Right renal cortex interstitium (tissue), 3 donors: ENCODE measurements at regions not wholly inside any gene's neighbourhood (a gene's known extent, or its start where the extent isn't known, plus 50 kb on each side); places are given as distances from the start of the nearest gene placed in this dataset.
"Not testable (repeated sequence)": the region's sequence is repeated elsewhere in the genome, so short reads cannot be mapped to it uniquely, and the experiment has no call there.

Source experiments
- DNase-seq, 3 donors: peaks; one replicate each; pipeline ENCODE4 v3.0.0-alpha.2; 2013; ENCODE audit warnings: low read depth in 3 of 3, low spot score in 2 of 3

GRCh38 chr16:16928532-16929109 lies 542.1 kb downstream of the XYLT1 start:
- DNase-seq = no peak

- DNase-seq = no peak
Observed at GRCh38 chr16:16930309-16931000, 540.3 kb downstream of the XYLT1 start.

GRCh38 chr16:16933861-16934260 lies 536.9 kb downstream of the XYLT1 start:
- no peak for DNase-seq

DNA sequence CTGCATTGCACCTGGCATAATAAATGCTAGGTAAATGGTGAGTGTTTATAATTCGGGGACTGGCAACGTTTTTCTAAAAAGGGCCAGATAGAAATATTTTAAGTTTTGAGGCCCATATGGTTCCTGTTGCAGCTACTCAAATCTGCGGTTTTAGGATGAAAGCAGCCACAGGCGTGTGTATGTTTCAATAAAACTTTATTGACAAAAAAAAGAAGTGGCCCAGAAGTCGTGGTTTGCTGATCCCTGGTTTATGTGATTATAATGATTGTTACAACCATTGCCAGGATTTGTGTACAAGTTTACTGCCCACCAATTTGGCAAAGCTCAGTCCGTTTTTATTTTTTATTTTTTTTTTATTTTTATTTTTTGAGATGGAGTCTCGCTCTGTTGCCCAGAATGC lies 536.1 kb downstream of the XYLT1 start:
- DNase-seq = no peak

DNA sequence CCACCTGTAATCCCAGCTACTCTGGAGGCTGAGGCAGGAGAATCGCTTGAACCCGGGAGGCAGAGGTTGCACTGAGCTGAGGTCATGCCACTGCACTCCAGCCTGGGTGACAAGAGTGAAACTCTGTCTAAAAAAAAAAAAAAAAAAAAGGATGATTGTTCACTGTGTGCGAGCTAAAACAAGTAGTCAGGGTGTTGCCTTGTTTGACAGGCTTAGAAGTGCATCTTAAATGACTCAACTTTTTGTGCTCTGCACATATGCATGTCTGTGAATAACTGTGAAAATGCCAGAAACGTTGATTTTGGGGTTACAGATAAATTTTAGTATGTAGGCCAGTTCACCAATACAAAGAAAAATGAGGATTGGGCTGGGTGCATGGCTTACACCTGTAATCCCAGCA lies 534.9 kb downstream of the XYLT1 start:
- DNase-seq = not testable (repeated sequence)

GRCh38 chr16:16937576-16937975 lies 533.2 kb downstream of the XYLT1 start:
- no peak for DNase-seq

GRCh38 chr16:16938009-16938408 lies 532.8 kb downstream of the XYLT1 start:
- DNase-seq = no peak

GRCh38 chr16:16938980-16939379 lies 531.8 kb downstream of the XYLT1 start:
- no peak for DNase-seq

- DNase-seq = no peak
Observed at GRCh38 chr16:16940351-16940750, 530.4 kb downstream of the XYLT1 start.

GRCh38 chr16:16942849-16943248 lies 527.9 kb downstream of the XYLT1 start:
- not testable (repeated sequence) for DNase-seq

DNA sequence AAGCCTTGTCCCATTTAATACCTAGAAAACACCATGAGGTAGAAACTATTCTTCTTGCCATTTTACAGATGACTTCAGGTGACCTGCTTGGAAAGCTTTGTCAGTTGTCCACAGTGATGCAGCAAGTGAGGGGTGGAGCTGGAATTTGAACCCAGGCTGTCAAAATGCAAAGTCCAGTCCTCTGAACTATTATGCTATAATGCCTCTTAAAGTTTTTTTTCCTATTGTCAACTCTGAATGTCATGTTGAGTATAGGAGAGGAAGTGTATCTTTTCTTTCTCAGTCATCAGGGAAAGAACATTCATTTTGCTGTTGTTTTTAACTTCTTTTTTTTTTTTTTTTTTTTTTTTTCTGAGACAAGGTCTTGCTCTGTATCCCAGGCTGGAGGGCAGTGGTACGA lies 525.6 kb downstream of the XYLT1 start:
- DNase-seq = no peak

GRCh38 chr16:16956376-16956775 lies 514.4 kb downstream of the XYLT1 start:
- no peak for DNase-seq

GRCh38 chr16:16960785-16961184 lies 510.0 kb downstream of the XYLT1 start:
- DNase-seq = no peak

GRCh38 chr16:16966439-16966838 lies 504.3 kb downstream of the XYLT1 start:
- DNase-seq = no peak

DNA sequence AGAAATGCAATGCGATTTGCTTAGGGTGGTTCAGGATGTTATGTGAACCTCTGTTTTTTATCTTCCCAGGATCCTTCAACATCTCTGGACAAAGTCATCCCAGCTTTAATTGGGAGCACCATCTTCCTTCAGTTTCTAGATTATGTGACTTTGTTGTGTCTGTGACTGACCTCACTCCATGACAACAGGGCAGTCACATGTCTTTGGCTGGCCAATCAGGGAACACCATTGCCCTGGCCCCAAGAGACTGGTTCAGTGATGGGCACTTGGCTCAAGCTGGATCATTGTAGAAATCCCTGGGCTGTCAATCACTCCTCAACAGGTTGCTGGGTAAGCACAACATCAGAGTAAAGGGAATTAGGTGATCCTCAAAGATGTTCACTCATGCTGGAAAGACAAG lies 499.7 kb downstream of the XYLT1 start:
- DNase-seq = no peak

DNA sequence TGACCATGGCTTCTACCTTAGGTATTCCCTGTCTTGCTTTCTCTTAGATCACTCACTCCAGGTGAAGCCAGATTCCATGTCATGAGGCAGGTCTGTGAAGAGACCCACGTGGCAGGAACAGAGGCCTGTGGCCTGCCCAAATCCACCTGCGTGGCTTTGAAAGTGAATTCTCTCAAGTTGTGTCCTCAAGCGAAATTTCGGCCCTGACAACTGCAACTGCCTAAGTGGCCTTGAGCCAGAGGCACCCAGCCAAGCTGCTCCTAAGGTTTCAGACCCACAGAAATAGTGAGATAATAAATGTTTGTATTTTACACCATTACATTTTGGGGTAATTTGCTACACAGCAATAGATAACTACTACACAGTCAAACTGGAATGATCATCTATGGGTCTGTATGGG lies 497.9 kb downstream of the XYLT1 start:
- no peak for DNase-seq

DNA sequence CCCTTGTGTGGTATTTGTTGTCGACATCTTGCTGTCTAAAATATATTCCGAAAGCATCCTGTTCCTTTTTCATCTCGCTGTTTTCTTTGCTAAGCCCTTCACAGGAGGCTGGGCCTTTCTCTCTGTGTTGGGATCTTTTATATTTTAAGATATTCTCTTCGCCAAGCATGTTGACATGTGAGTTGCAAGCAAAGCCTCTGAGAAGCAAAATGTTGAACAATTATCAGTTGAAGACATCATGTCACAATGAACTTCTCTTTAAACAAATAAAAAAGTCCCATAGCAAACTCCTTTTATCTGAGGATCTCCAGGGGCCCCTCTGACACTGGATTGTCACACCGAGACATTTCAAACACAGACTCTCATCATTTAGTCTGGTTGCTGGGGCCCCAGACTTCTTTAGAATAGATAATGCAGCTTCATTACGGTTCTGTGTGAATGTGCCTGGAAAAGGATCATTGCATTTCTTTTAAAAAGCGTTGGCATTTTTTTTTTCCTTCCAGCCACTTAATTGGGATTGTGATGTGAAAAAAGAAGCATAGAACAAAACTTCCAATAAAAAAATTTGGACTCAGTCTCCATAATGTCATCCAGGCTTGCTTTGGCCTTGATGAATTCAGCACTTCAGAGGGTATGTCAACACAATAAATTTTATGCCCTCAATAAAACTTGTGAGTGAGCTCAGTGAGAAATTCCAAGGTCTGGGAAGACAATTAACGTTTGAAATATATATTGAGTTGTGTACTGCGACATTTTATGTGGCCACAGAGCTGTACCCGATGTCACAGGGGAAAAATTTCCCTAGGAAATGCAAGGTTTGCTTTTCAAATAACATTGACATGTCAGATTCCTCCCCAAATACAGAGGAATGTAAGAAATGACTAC lies 496.8 kb downstream of the XYLT1 start:
- no peak for DNase-seq

- DNase-seq = no peak
Observed at GRCh38 chr16:16982614-16983013, 488.1 kb downstream of the XYLT1 start.

DNA sequence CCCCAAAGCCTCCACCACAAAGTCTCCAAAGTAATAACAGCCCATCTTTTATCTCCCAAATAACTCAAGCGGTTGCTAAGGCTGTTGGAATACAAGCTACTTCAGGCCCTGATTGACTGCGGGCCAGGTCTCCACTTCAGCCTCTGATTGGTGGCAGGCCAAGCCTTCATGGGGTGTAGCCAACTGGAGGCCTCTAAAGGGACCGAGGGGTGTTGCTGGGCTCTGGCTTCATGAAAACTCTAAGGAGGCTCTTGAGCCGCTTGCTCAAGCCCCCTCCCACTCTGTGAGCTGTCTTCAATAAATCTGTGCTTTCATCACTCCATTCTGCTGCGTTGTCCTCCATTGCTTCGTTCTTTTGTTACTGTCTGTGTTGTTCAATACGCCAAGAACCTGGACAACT lies 487.2 kb downstream of the XYLT1 start:
- DNase-seq = no peak

- not testable (repeated sequence) for DNase-seq
Observed at GRCh38 chr16:16984091-16984490, 486.7 kb downstream of the XYLT1 start.

- no peak for DNase-seq
Observed at GRCh38 chr16:16985707-16986106, 485.1 kb downstream of the XYLT1 start.

GRCh38 chr16:16988963-16989362 lies 481.8 kb downstream of the XYLT1 start:
- DNase-seq = no peak
